Tibial artery (tissue), 4 donors: ENCODE measurements at regions not wholly inside any gene's neighbourhood (a gene's known extent, or its start where the extent isn't known, plus 50 kb on each side); places are given as distances from the start of the nearest gene placed in this dataset.
"Not testable (repeated sequence)": the region's sequence is repeated elsewhere in the genome, so short reads cannot be mapped to it uniquely, and the experiment has no call there.

Experiments used
- DNase-seq, 2 donors: peaks; one replicate each; pipeline ENCODE4 v3.0.0-alpha.2; 2019
- H3K27ac ChIP-seq, 2 donors: fragments of 200-600 bp; sonication (generic) in 1 of 2; 1 replicate in 1 of 2; 2 replicates in 1 of 2; pipeline ENCODE4 v1.5.1; 2018 to 2019; ENCODE audit warnings: mild to moderate bottlenecking in 1 of 2
- H3K27me3 ChIP-seq, 2 donors: fragments of 200-600 bp; sonication (generic) in 1 of 2; one replicate each; pipeline versions ENCODE4 v1.5.1 to v1.6.0; 2016 to 2019
- H3K36me3 ChIP-seq, 3 donors: fragments of 200-600 bp; sonication (generic) in 2 of 3; one replicate each; pipeline ENCODE4 v1.5.1; 2016 to 2019; ENCODE audit warnings: mild to moderate bottlenecking in 2 of 3
- H3K4me1 ChIP-seq, 4 donors: fragments of 200-600 bp; sonication (generic) in 2 of 4; 1 replicate in 3 of 4; 2 replicates in 1 of 4; pipeline ENCODE4 v1.5.1; 2016 to 2019
- H3K4me3 ChIP-seq, 2 donors: fragments of 200-600 bp; sonication (generic) in 1 of 2; 1 replicate in 1 of 2; 2 replicates in 1 of 2; pipeline ENCODE4 v1.5.1; 2018 to 2019; ENCODE audit warnings: mild to moderate bottlenecking in 2 of 2
- H3K9me3 ChIP-seq, 3 donors: fragments of 200-600 bp; sonication (generic) in 1 of 3; one replicate each; pipeline ENCODE4 v1.5.1; 2016 to 2019
- CTCF ChIP-seq, 2 experiments: fragments of 200-600 bp in 1 of 2; fragments of 450-650 bp in 1 of 2; IDR thresholded peaks; one replicate each; pipeline ENCODE4 v1.5.1; 2017 to 2019; ENCODE audit warnings: antibody characterized with exemption in 2 of 2, mild to moderate bottlenecking in 1 of 2, moderate library complexity in 1 of 2
- intact Hi-C: fragments of 100-400 bp; cut with DNase I; formaldehyde crosslinking; loops from one replicate; pipeline ENCODE4 v1.15.0; 2023; ENCODE audit warnings: low total_unique reads

GRCh38 chr3:67941433-67942030, 287.1 kb upstream of the SUCLG2 start:
- H3K9me3 ChIP-seq: no peaks in the 10 kb centered on the region
- no peak for TF ChIP-seq CTCF (IDR thresholded peaks at IDR 0.05)
- H3K4me3 ChIP-seq: no peak overlapping the region
- H3K27me3 ChIP-seq: no peaks in the 10 kb centered on the region
- H3K4me1 ChIP-seq: peaks cover 0 to 9% (median 3%) of the 10 kb centered on the region in 4 donors
- no peaks in the 10 kb centered on the region for H3K36me3 ChIP-seq
- intact Hi-C loops: no loop called here
- H3K27ac ChIP-seq: no peak overlapping the region
- DNase-seq: no peak

- Histone ChIP-seq H3K4me1 (peaks cover 0 to 9% (median 3%) of the 10 kb centered on the region in 4 donors), H3K36me3 (no peaks in the 10 kb centered on the region), H3K4me3 (no peak overlapping the region), H3K27me3 (no peaks in the 10 kb centered on the region), H3K9me3 (peaks cover 0 to 2% (median 0%) of the 10 kb centered on the region in 3 donors), H3K27ac (peak overlapping the region in 1 of 2 donors; percentile 6)
- DNase-seq: peak in 1 of 2 donors; percentile 51
- TF ChIP-seq CTCF (IDR thresholded peaks at IDR 0.05): peak in 1 of 2 experiments; percentile 17
- intact Hi-C loops: no loop called here
These were observed 286.0 kb upstream of the SUCLG2 start for GRCh38 chr3:67940210-67940952.

- H3K27me3 ChIP-seq: no peaks in the 10 kb centered on the region
- no peak overlapping the region for H3K4me3 ChIP-seq
- TF ChIP-seq CTCF (IDR thresholded peaks at IDR 0.05): no peak
- H3K36me3 ChIP-seq: no peaks in the 10 kb centered on the region
- peaks cover 0 to 9% (median 3%) of the 10 kb centered on the region in 4 donors for H3K4me1 ChIP-seq
- no peak for DNase-seq
- peaks cover 0 to 5% (median 0%) of the 10 kb centered on the region in 3 donors for H3K9me3 ChIP-seq
- H3K27ac ChIP-seq: no peak overlapping the region
- intact Hi-C loops: no loop called here
These were observed 283.2 kb upstream of the SUCLG2 start for GRCh38 chr3:67937498-67938118.

GRCh38 chr3:67930394-67930793, 276.0 kb upstream of the SUCLG2 start:
- intact Hi-C loops, H3K4me3 ChIP-seq, H3K4me1 ChIP-seq, DNase-seq, H3K27ac ChIP-seq, H3K27me3 ChIP-seq, H3K9me3 ChIP-seq, H3K36me3 ChIP-seq: not testable (repeated sequence)

GRCh38 chr3:67923796-67924195, 269.4 kb upstream of the SUCLG2 start:
- H3K27me3 ChIP-seq: no peaks in the 10 kb centered on the region
- TF ChIP-seq CTCF (IDR thresholded peaks at IDR 0.05): no peak
- no peak overlapping the region for H3K27ac ChIP-seq
- peaks cover 0 to 8% (median 6%) of the 10 kb centered on the region in 3 donors for H3K9me3 ChIP-seq
- no peak for DNase-seq
- no peak overlapping the region for H3K4me3 ChIP-seq
- H3K36me3 ChIP-seq: no peaks in the 10 kb centered on the region
- no peaks in the 10 kb centered on the region for H3K4me1 ChIP-seq
- intact Hi-C loops: no loop called here

GRCh38 chr3:67920969-67921368, 266.6 kb upstream of the SUCLG2 start:
- TF ChIP-seq CTCF (IDR thresholded peaks at IDR 0.05): no peak
- DNase-seq: no peak
- intact Hi-C loops: no loop called here
- Histone ChIP-seq H3K27ac (no peak overlapping the region), H3K4me3 (no peak overlapping the region), H3K27me3 (no peaks in the 10 kb centered on the region), H3K9me3 (peaks cover 0 to 8% (median 6%) of the 10 kb centered on the region in 3 donors), H3K4me1 (no peaks in the 10 kb centered on the region), H3K36me3 (no peaks in the 10 kb centered on the region)
